Keratinocyte (primary cell): ENCODE measurements at regions not wholly inside any gene's neighbourhood (a gene's known extent, or its start where the extent isn't known, plus 50 kb on each side); places are given as distances from the start of the nearest gene placed in this dataset.

Experiments used
- DNase-seq: peaks from one replicate; pipeline ENCODE4 v3.0.0-alpha.2; 2011; ENCODE audit warnings: low read depth, missing footprints, low spot score
- FAIRE-seq: peaks from 2 replicates; lab custom pipeline; 2011; peaks lifted over from hg19 to GRCh38; lab: Jason Lieb, UNC
- H2AFZ ChIP-seq: 2 replicates; pipeline ENCODE4 v1.6.0; 2012; ENCODE audit warnings: low read length, control low read depth, inconsistent platforms; ENCODE audit not compliant: control insufficient read depth
- H3K27ac ChIP-seq: 2 replicates; pipeline ENCODE4 v1.5.1; 2011; ENCODE audit warnings: low read length; ENCODE audit not compliant: control insufficient read depth, insufficient read depth
- H3K27me3 ChIP-seq: 3 replicates; pipeline ENCODE4 v1.6.0; 2011; ENCODE audit warnings: low read length; ENCODE audit not compliant: control insufficient read depth, insufficient read depth; ENCODE audit errors: extremely low read depth
- H3K36me3 ChIP-seq, 2 experiments: 2 replicates in 1 of 2; 3 replicates in 1 of 2; pipeline ENCODE4 v1.5.1; 2011; ENCODE audit warnings: low read length in 2 of 2, mild to moderate bottlenecking in 1 of 2; ENCODE audit not compliant: control insufficient read depth in 2 of 2, insufficient read depth in 2 of 2; ENCODE audit errors: extremely low read depth in 1 of 2
- H3K4me1 ChIP-seq: 3 replicates; pipeline ENCODE4 v1.5.1; 2011; ENCODE audit warnings: low read length; ENCODE audit not compliant: control insufficient read depth, insufficient read depth; ENCODE audit errors: extremely low read depth
- H3K4me2 ChIP-seq: 3 replicates; pipeline ENCODE4 v1.6.0; 2011; ENCODE audit warnings: low read depth, low read length; ENCODE audit not compliant: control insufficient read depth, insufficient read depth; ENCODE audit errors: extremely low read depth
- H3K4me3 ChIP-seq, 3 experiments: fragments of 200-600 bp in 1 of 3; sonication (generic) in 1 of 3; 2 replicates in 2 of 3; 3 replicates in 1 of 3; pipeline ENCODE4 v1.5.1; 2011 to 2016; ENCODE audit warnings: low read length in 3 of 3, mild to moderate bottlenecking in 3 of 3, control low read depth in 2 of 3, inconsistent platforms in 1 of 3, low read depth in 1 of 3, mixed read lengths in 1 of 3, mixed run types in 1 of 3, moderate library complexity in 1 of 3; ENCODE audit not compliant: control insufficient read depth in 2 of 3, insufficient read depth in 2 of 3; ENCODE audit errors: extremely low read depth in 1 of 3
- H3K79me2 ChIP-seq: 2 replicates; pipeline ENCODE4 v1.6.0; 2012; ENCODE audit warnings: low read length; ENCODE audit not compliant: control insufficient read depth, insufficient read depth
- H3K9ac ChIP-seq: 3 replicates; pipeline ENCODE4 v1.6.0; 2011; ENCODE audit warnings: low read length; ENCODE audit not compliant: control insufficient read depth, insufficient read depth; ENCODE audit errors: extremely low read depth
- H3K9me1 ChIP-seq: 3 replicates; pipeline ENCODE4 v1.6.0; 2011; ENCODE audit warnings: low read length; ENCODE audit not compliant: control insufficient read depth, insufficient read depth; ENCODE audit errors: extremely low read depth
- H3K9me3 ChIP-seq: 2 replicates; pipeline ENCODE4 v1.5.1; 2012; ENCODE audit warnings: low read depth, low read length; ENCODE audit not compliant: control insufficient read depth
- H4K20me1 ChIP-seq: 3 replicates; pipeline ENCODE4 v1.6.0; 2011; ENCODE audit warnings: low read length; ENCODE audit not compliant: control insufficient read depth, insufficient read depth; ENCODE audit errors: extremely low read depth
- CTCF ChIP-seq, 3 experiments: IDR thresholded peaks in 1 of 3; conservative IDR thresholded peaks in 1 of 3; optimal IDR thresholded peaks in 1 of 3; 2 replicates in 2 of 3; 3 replicates in 1 of 3; pipeline versions ENCODE3 to v1.5.1; 2011; ENCODE audit warnings: low read length in 3 of 3, mild to moderate bottlenecking in 3 of 3, moderate library complexity in 2 of 3, control low read depth in 1 of 3, inconsistent platforms in 1 of 3; ENCODE audit not compliant: insufficient read depth in 2 of 3; ENCODE audit errors: extremely low read depth in 1 of 3
- EZH2 ChIP-seq: IDR thresholded peaks from one replicate; pipeline ENCODE4 v1.6.1; 2012; ENCODE audit warnings: inconsistent platforms, mild to moderate bottlenecking, low read length, moderate library complexity
- dilution Hi-C: fragments of 300-500 bp; cut with MboI; formaldehyde crosslinking; loops from one replicate; pipeline ENCODE4 v1.7.0; 2020; ENCODE audit warnings: low sequenced_read_pairs; ENCODE audit not compliant: extremely low pct_ligation_motif_present

GRCh38 chr20:55783381-55783780 is 221.9 kb downstream of the CBLN4 start:
- no peaks in the 10 kb centered on the region for H4K20me1 ChIP-seq
- DNase-seq (no peak), FAIRE-seq (no peak)
- no peaks in the 10 kb centered on the region for H3K4me1 ChIP-seq
- H2AFZ ChIP-seq, result no peak overlapping the region
- no peaks in the 10 kb centered on the region for H3K9me3 ChIP-seq
- H3K27me3 ChIP-seq, result no peaks in the 10 kb centered on the region
- H3K9me1 ChIP-seq, result no peaks in the 10 kb centered on the region
- TF ChIP-seq EZH2, result no peak
- no peak for TF ChIP-seq CTCF (optimal IDR thresholded peaks at IDR 0.05 in 1 of 3, IDR thresholded peaks at IDR 0.05 in 1 of 3, conservative IDR thresholded peaks at IDR 0.05 in 1 of 3; ENCODE audit: extremely low read depth in 1 of 3, insufficient read depth in 2 of 3, low read length in 3 of 3)
- dilution Hi-C loops, result no loop called here
- no peaks in the 10 kb centered on the region for H3K79me2 ChIP-seq
- no peak overlapping the region for H3K4me2 ChIP-seq
- H3K27ac ChIP-seq, result no peak overlapping the region
- H3K9ac ChIP-seq, result no peak overlapping the region
- H3K36me3 ChIP-seq, result no peaks in the 10 kb centered on the region
- H3K4me3 ChIP-seq, result no peak overlapping the region

GRCh38 chr20:55782912-55783253 is 222.4 kb downstream of the CBLN4 start:
- Histone ChIP-seq H3K27me3 (no peaks in the 10 kb centered on the region), H3K9me1 (no peaks in the 10 kb centered on the region), H3K4me2 (no peak overlapping the region), H3K36me3 (no peaks in the 10 kb centered on the region), H3K9me3 (no peaks in the 10 kb centered on the region), H3K4me3 (no peak overlapping the region), H4K20me1 (no peaks in the 10 kb centered on the region), H3K79me2 (no peaks in the 10 kb centered on the region), H2AFZ (no peak overlapping the region), H3K9ac (no peak overlapping the region), H3K27ac (no peak overlapping the region), H3K4me1 (no peaks in the 10 kb centered on the region)
- no peak for TF ChIP-seq EZH2
- TF ChIP-seq CTCF (optimal IDR thresholded peaks at IDR 0.05 in 1 of 3, IDR thresholded peaks at IDR 0.05 in 1 of 3, conservative IDR thresholded peaks at IDR 0.05 in 1 of 3; ENCODE audit: extremely low read depth in 1 of 3, insufficient read depth in 2 of 3, low read length in 3 of 3), result no peak
- dilution Hi-C loops, result no loop called here
- DNase-seq, result no peak
- FAIRE-seq, result no peak
